ENCODE measurements at regions not wholly inside any gene's neighbourhood (a gene's known extent, or its start where the extent isn't known, plus 50 kb on each side); places are given as distances from the start of the nearest gene placed in this dataset.
A peak's percentile ranks its signal among the peaks of the same experiment; 100 is the strongest.
"Not testable (repeated sequence)": the region's sequence is repeated elsewhere in the genome, so short reads cannot be mapped to it uniquely, and the experiment has no call there.

DNA sequence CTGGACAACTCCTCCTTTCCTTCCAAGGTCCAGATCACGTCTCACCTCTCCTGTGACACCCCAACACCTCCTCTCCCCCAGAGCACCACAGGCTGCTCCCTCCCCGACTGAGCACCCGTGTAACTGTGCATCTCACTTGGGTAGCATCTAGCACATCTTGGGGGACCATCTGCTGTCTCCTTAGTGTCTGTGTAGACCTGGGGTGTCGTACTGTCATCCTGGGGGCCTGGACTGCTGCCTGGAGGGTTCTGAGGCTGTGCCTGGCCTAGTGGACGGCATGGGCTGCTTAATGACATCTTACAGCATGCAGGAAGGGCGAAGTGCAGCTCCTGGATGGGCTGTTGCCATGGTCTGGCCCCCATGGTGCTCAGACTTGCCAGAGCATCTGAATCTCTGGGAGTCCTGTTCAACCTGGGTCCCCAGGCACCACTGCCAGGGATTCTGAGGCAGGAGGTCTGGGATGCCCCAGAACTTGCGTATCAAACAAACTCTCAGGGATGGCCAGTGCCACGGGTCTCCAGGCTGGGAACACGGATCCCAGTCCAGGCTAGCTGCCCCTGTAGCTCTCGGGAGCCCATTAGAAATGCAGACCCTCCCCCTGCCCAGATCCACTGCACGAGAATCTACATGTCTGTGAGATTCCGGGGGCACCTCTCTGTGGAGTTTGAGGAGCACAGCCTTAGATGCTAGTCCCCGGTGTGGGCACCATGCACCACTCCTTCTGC, 194.4 kb upstream of the ZNF469 start:
- not testable (repeated sequence) for DNase-seq

DNA sequence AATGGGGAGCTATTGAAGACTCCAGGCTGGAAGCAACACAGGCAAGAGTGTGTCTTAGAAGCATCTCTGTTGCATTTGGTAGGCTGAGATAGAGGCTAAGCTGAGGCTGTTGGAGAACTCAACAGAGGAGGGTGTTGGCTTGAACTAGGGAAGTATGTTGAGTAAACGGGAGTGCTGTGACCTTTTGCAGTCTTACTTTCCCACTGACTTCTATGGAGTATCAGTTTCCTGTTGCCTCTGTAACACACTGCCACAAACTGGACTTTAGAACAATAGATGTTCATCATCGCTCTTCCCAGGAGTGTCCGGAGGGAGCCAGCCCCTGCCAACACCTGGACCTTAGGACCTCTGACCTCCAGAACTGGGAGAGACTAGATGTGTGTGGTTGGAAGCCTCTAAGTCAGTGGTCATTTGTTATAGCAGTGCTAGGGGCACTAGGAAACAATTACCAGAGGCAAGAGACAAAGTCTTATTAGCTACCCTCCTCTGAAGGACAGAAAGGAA, 192.1 kb upstream of the ZNF469 start:
- not testable (repeated sequence) for DNase-seq

DNA sequence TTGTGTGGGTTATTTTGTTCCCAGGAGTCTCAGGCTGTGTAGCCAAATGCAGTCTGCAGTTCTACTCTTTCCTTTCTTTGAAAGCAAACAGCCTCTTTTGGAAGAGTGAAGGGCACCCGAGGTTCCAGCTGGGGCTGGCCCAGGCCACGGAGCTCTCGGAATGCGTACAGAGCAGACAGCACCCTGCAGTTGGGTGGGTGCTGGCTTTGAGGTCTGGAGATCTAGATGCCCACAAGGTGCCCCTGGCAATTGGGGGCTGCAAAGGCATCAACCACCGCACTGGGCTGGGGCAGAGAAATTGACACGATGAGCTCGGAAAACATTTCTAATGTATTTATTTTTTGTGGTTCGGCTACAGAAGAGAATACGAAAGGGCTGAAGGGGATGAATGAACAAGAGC, 191.6 kb upstream of the ZNF469 start:
- not testable (repeated sequence) for DNase-seq

DNA sequence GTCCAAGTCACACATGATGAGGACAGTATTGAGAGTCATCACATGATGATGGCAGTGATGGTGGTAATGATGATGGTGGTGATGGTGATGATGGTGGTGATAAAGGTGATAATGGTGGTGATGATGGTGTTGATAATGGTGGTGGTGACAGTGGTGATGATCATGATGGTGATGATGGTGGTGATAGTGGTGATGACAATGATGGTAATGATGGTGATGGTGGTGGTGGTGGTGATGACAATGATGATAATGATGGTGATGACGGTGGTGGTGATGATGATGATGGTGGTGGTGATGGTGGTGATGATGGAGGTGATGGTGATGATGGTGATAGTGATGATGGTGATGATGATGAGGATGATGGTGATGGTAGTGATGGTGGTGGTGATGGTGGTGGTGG, 190.2 kb upstream of the ZNF469 start:
- no peak for DNase-seq

DNA sequence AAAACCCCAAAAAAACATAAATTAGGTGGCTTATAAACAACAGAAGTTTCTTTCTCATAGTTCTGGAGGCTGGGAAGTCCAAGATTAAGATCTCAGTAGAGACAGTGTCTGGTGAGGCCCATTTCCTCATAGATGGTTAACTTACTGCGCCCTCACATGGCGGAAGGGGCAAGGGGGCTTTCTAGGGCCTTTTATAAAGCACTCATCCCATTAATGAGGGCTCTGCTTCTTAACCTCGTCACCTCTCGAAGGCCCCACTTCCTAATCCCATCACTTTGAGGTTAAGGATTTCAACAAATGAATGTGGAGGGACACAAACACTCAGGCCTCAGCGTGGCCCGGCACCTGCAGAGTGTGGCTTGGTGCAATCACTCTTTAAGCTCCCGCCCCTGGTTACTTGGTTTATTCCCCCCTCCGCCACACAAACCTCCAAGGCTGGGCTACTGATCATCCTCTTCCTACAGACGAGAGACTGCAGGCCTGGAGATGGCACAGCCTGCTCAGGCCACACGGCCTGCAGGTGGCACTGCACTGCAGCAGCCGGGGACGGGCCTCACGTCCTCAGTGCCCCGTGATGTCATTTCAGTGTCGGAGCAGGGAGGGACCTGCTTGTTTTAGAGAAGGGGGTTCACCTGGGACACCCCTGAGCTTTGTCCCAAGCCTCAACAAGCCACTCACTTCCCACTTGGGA, 188.9 kb upstream of the ZNF469 start:
- DNase-seq, result peak; percentile 33 to 49

DNA sequence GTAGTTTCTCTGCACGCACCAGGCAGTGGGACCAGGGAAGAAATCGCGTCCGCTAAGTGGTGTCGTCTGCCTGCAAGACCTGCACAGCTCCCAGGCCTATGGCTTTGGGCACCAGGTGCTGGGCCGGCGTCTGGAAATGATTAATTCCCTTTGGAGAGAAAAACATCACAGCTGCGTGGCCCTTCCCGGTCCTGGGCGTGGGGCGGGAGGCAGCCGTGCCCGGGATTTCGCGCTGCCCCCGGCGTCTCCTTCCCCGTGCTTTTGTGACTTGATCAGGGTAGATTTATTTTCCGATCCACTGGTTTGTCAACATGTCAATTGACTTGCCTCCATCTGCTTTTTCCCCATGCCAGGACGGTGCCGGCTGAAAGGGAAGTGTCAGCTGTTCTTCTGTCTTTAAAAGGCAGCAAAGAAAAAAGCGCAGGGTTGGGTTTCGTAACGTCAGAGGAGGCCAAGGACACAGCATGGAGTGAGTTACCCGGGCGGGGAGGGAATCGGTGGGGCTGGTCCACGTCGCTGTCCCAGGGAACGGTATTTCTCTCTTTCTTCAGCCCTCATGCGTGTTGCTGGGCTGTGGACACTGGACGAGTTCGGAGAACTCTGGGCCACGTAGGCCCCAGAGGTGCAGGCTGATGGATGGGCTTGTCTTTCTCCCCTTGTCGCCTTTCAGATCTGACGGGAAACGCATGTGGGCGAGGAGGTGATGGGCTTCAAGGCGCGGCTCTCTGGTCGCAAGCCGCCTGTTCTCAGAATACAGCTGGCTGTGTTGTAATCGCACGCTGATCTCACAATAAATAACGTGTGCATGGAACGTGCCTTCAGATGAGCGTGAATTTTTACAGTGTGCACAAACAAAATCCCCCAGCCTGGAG, 188.1 kb upstream of the ZNF469 start:
- no peak for DNase-seq

DNA sequence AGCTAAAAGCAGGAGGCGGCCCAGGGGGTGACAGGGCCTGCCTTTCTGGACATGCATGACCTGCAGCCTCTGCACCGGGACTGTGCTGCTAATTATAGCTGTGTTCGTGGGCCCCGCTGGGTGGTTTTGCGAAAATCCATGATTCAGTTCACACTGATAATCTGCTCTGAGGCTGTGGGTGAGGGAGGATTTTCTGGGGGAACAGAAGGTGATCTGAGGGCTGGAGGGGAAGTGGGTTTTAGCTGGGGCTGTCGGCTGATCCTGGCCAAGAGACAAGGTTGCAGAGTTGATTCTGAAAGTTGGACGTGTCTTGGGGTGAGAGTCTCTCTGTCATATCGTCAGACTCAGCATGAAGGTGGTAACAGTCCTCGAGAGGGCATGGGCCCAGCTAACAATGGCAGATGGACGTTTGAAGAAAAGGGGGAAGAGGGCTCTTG, 187.5 kb upstream of the ZNF469 start:
- no peak for DNase-seq

DNA sequence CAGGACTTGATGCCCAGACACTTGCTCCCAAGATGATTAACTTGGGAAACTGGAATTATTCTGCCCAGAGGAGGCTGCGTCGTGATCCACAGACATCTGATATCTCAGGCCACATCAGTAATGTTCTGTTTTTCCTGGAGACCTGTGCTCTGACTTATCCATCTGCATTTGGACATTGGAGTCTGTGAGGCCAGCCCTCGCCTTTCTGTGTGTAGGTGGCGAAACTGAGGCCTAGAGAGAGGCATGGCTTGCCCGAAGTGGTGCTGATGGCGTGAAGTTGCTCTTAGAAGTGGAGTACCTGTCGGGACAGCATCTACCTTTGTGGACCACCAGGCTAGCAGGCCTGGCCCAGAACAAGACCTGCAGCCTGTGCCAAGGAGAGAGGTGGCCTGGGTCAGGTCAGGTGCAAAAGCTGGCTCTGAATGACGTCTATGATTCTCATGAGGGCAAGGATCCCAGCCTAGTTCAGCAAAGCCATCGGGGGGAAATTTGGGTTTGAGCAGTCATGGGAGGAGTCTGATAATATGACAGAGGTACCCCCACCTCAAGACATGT, 186.8 kb upstream of the ZNF469 start:
- no peak for DNase-seq

DNA sequence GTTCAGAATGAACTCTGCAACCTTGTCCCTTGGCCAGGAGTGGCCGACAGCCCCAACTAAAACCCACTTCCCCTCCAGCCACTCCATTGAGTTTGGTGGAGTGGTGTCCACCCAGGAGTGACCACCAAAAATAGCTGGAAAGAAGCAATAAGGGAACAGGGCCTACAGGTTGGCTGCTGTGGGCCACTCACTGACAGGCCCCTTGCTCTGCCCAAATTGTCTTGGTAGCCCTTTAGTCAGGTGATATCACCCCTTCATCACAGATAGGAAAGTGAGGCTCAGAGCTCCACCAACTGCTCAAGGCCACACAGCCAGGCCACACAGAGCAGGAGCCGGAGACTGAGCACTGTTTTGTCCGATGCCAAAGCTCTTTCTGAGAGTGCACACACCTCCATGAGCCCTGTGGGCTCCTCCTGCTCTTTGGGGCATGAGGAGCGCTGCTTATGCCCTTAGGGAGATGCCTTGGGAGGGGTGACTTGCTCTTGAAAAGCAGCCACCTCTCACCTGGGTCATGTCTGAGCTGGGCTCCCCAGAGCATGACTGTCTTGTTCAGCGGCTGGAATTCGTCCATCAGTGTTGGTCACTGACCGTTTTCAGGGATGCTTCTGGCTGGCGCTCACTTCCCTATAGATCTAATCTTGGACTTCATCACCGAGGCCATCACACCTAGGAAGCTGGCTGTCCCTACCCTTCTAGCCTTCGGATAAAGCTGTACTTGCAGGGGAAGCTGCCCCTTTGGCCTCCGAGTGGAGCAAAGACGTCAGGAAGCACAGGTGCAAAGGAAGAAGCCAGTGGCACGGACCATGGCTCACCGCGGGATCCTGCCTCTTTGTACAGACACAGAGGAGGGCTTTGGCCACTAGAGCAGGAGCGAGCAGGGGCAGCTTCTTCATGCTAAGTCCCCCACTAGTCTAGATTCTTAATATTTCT, 186.0 kb upstream of the ZNF469 start:
- no peak for DNase-seq

DNA sequence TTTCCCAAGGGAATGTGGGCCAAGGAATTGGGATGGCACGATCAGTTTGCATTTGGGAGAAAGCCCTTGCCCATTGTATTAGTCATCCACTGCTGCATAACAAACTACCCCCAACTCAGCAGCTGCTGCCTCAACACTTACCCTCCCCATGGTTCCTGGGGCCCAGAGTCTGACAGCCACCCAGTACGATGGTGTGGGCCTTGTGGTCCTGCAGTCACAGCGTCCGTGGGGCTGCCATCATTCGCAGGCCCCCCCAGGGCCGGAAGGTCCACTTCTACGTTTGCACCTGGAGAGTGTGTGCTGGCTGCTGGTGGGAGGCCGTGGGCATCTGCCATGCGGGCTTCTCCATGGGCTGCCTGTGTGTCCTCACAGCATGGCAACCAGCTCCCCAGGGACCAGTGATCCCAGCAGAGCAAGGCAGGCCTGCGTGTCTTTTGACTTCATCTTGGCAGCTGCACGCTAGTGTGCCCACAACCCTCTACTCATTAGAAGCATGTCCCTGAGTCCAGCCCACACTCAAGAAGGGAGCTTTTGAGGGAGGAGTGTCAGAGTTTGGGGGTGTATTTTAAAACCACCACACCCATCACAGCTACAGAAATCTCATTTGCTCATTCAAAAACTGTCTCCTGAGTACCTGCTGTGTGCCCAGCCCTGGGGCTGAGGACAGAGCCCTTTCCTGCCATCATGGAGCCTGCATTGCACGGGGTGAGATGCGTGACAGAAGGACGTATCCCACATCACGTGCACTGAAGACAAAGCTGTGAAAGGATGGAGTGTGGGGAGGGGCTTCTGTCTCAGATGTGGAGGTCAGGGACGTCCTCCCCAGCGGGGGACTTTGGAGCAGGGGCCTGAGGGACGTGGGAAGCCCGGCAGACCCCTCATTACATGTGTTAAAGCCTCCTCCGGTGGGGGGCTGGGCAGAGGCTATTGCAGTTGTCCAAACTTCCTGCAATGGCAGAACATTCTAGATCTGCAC, 185.0 kb upstream of the ZNF469 start:
- no peak for DNase-seq

DNA sequence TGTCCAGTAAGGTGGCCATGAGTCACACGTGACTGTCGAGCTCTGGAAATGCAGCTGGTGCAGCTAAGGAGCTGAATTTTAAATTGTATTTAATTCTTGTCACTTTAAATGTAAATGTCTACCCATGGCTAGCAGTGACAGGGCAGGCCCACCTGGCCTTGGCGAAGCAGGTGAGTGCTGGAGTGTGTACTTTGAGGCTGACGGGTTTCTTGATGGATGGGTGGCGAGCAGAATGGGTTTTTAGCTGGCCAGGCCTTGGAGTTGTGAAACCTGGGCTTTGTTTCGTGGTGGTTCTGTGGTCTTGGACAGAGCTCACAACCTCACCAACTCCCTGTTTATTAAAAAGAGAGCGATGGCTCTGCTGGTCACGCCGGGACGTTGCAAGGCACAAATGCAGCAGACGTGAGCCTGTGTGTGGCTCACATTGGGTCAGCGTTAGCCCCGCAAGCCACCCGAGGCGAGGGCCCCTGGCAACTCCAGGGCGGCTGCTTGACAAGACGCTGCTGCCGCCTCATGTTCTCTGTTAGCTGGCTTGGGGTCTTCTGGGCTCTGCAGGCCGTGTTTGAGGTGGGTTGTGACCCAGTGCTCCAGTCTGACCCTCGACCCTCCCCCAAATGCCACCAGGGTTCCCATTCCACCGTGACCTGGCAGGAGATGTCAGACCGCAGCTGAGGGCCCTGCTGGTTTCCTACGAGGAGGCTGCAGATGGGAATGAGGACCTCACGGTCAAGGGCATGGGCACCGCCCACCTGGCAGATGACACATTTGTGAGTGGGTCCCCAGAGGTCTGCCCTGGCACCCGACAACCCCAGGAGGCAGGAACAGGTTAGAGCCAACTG, 184.1 kb upstream of the ZNF469 start:
- not testable (repeated sequence) for DNase-seq

DNA sequence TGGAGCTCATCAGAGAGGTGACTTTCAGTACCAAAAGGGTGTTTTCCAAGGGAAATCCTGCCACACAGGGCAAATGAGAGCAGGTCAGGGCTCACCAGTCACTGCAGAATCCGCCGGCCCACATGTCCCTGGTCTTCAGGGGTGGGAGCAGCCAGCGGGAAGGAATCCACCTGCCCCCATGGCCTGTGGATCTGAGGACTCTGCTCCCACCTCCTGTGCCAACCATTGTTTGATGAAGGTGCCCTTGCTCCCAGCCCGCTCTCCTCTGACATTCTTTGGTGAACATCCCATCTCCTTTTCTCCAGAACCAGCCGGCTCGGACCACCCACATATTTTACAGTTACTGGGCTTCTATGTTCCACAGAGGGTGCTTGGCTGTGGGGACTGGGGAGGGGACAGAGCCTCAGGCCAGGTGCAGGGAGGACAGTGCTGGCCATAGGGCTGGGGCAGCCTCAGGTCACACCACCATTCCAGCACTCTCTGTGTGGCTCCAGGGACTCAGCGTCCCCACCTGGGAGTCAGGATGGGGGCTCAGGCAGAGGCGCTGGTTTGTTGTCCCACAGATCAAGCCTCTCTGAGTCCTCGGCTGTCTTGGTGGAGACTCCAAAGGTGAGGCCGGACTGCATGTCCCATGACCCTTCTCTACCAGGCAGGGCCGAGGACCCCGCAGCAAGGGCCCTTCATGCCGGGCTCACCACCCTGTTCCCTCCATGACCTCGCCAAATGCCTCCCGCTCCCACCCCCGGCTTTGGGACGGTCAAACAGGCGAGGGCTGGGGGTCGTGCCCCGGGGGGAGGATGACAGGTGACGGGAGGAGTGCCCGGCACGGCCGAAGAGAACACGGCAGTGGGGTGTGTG, 183.2 kb upstream of the ZNF469 start:
- DNase-seq, result not testable (repeated sequence)

DNA sequence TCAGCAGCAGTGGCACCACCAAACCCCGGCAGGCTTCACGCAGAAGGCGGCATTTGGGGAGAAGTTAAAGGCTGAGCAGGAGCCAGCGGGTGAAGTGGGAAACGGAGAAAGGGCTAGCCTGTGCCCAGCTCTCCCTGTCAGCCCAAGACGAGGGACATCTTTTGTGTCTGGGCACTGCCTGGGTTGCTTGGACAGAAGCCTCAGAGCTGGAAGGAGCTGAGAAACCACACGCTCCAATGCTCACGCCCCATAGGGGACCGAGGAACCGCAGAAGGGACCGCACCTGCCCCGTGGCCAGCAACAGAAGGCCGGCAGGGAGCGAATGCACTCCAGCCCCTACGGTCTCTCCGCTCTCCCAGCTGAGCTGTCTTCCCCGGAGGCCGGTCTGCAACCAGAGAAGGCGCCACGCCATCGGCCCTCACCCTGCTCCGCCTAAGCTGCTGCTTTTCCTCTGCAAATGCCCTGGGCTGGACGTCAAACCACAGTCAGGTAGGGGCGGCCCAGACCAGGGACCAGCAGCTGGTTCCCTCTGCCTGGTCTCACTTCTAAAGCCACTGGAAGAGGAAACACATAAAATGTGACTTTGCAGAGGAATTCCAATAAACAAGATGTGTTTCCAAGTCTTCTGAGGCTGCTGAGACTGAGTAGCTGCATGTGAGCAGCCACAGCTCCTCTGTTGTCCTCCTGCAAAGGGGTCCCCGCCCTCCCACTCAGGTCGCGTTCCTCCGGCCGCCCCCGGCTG, 182.4 kb upstream of the ZNF469 start:
- DNase-seq, result not testable (repeated sequence)

DNA sequence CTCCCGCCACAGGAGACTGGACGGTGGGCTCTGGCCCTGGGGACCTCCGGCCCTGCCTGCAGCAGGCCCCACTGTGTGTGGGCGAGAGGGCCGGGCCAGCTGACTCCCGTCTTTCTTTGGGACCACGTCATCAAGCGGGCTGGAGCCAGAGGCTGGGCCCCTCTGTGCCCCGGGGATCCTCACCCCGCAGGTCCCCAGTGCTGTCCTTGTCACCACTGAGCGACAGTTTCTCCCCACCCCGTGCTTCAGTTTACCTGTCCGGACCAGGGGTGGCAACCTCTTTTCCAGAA, 181.9 kb upstream of the ZNF469 start:
- no peak for DNase-seq

DNA sequence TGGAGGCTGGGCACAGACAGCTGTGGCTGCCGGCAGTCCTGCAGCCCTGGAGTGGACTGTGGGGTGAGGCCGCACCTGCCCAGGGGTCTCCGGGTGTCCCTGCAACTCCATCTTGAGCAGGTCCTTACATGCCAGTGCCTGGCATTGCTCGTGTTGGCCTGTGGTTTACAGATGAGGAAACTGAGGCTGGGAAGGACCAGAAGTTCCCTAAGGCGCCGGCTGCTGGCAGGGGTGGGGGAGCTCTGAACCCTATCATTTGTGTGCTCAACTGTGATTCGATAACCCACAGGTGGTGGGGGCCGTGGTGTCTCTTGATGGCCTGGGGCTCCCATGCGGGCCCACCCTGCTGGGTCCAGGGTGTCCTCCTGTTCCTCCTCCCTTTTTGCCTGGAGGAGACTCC, 181.1 kb upstream of the ZNF469 start:
- DNase-seq, result not testable (repeated sequence)

DNA sequence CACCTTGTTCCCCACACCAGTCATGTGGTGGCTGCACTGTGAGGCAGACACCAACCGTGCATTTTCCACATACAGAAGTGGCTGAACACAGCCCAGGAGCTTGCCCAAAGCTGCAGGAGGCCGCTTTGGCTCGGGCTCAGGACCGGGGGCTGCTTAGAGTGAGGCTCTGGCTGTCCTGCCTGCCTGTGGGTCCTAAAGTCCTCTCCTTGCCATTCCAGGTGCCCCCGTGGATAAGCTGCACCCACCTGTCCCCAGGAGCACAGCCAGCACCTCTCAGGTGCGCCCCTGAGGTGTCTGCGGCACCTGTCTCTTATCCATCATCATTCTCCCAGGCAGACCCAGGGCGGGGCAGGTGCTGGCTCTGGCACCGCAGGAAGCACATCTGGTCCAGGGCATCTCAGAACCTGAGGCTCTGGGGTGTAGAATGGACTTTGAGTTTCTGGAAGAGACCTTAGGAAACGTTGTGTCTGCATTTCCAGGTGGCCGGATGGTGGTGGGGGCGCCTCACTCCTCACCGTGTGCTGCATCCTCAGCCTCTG, 180.5 kb upstream of the ZNF469 start:
- DNase-seq, result no peak

DNA sequence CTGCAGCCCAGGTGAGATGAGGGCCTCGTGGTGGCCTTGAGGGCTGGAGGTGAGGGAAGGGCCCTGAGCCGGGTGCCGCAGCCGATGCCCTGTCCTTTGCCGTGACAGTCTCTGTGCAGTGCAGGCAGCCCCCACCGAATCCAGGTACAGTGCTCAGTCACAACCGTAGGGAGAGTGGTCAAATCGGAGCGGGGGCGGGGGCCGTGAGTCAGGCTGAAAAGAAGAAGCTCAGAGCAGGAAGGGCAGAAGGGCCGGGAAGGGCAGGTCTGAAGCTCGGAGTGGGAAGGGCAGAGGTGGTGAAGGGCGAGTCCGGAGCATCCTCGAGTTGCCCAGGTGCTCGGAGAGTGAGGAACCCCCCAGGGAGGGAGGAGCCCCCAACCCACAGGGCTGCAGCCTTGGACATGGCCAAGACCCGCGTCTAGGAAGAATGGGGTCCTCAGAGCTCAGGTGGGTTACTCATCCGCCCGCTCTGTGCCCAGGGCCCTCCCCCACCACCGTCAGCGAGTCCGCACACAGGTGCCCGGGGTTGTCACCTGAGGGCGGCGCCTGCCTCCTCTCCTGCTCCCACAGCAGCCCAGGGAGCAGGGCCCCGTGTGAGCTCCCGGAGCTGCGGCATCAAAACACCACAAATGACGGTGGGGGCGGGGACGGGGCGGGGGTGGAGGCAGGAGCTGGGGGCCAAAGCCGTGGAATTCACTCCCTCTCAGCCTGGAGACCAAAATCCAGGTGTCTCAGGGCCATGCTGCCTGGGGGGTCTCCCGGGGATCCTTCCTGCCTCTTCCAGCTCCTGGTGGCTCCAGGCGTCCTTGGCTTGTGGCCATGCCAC, 179.7 kb upstream of the ZNF469 start:
- not testable (repeated sequence) for DNase-seq

Data from activated CD4-positive, alpha-beta T cell treated with anti-CD3 and anti-CD28 coated beads, Interleukin-2, amount 50 U/mL, for 48 hours (primary cell).